ENCODE measurements at regions not wholly inside any gene's neighbourhood (a gene's known extent, or its start where the extent isn't known, plus 50 kb on each side); places are given as distances from the start of the nearest gene placed in this dataset.

DNA sequence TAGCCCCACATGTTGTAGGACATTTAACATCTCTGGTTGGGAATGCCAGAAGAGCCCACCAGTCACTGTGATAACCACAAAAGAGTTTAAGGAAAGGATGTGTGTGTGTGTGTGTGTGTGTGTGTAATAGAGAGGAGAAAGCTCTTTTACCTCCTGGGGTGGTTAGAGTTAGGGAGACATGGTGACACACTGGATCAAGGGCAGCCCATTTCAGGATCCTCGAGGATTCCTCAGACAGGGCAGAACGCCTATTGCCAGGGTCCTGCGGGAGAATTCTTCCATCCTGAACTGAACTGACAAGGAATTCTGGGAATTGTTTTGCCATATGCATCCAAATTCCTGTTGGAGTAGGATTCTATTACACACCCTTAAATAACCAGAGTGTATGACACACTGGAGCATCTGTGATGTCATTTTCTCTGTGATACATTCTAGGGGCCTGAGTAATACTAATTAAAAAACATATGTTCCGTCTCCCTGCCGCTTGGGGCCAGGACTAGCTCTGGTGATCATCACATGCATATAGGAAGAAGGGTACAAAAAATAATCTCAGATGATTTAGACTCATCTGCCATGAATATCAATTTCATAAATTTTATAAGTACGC is 156.4 kb upstream of the MMADHC start:
- no peaks in the 10 kb centered on the region for H3K9me3 Mint-ChIP-seq
- peaks cover 2% of the 10 kb centered on the region for H3K27me3 Mint-ChIP-seq
- H3K27ac Mint-ChIP-seq: no peak overlapping the region
- no peak overlapping the region for H3K4me3 Mint-ChIP-seq
- no peaks in the 10 kb centered on the region for H3K36me3 Mint-ChIP-seq
- no peaks in the 10 kb centered on the region for H3K4me1 Mint-ChIP-seq

- peaks cover 4% of the 10 kb centered on the region for H3K27me3 Mint-ChIP-seq
- H3K9me3 Mint-ChIP-seq: no peaks in the 10 kb centered on the region
- no peak overlapping the region for H3K27ac Mint-ChIP-seq
- no peak overlapping the region for H3K4me3 Mint-ChIP-seq
- no peaks in the 10 kb centered on the region for H3K4me1 Mint-ChIP-seq
- no peaks in the 10 kb centered on the region for H3K36me3 Mint-ChIP-seq
These were observed 154.1 kb upstream of the MMADHC start for GRCh38 chr2:149741646-149742045.

DNA sequence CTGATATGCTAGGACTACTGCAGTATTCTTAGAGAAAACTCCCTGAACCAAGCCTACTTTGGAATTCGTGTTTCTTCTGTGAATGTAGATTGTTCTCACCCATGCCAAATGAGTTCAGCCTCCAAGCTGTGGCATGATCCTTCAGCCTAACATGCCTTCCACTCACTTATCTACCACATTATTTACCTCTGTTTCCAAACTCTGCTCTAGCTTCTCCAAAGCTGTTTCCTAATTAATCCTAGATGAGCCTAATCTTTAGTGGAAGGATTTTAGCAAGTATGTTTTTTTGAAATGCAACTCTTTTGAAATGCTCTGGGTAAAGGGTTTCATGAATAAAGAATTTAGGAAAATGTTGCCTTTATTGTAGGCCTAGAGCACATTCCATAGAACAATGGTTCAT is 152.9 kb upstream of the MMADHC start:
- peaks cover 5% of the 10 kb centered on the region for H3K27me3 Mint-ChIP-seq

DNA sequence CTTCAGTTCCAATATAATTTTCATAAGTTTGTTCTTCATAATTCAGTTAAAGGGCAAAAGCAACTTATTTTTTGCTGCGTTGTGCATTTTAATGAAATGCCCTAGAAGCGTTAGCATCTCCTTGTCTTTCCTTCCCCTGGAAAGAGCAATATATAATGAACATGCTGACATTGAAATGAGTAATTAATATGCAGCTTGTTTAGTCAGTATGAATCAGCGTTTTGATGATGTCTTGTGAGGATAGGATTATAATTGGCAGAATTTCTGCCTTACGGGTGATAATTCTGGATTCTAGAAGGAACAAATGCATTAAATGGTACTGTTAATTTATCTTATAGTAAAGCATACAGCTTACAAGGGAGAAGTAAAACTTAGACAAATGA is 152.3 kb upstream of the MMADHC start:
- Mint-ChIP-seq H3K27ac (no peak overlapping the region), H3K4me3 (no peak overlapping the region), H3K4me1 (no peaks in the 10 kb centered on the region), H3K9me3 (no peaks in the 10 kb centered on the region), H3K27me3 (peaks cover 5% of the 10 kb centered on the region), H3K36me3 (no peaks in the 10 kb centered on the region)

More for the DNA sequence above, 152.9 kb upstream of the MMADHC start:
- H3K4me3 Mint-ChIP-seq: no peak overlapping the region
- no peak overlapping the region for H3K27ac Mint-ChIP-seq
- no peaks in the 10 kb centered on the region for H3K4me1 Mint-ChIP-seq
- no peaks in the 10 kb centered on the region for H3K36me3 Mint-ChIP-seq
- H3K9me3 Mint-ChIP-seq: no peaks in the 10 kb centered on the region

GRCh38 chr2:149739171-149739882 is 151.8 kb upstream of the MMADHC start:
- Mint-ChIP-seq H3K36me3 (no peaks in the 10 kb centered on the region), H3K27ac (no peak overlapping the region), H3K27me3 (peaks cover 5% of the 10 kb centered on the region), H3K4me1 (no peaks in the 10 kb centered on the region), H3K9me3 (no peaks in the 10 kb centered on the region), H3K4me3 (no peak overlapping the region)

DNA sequence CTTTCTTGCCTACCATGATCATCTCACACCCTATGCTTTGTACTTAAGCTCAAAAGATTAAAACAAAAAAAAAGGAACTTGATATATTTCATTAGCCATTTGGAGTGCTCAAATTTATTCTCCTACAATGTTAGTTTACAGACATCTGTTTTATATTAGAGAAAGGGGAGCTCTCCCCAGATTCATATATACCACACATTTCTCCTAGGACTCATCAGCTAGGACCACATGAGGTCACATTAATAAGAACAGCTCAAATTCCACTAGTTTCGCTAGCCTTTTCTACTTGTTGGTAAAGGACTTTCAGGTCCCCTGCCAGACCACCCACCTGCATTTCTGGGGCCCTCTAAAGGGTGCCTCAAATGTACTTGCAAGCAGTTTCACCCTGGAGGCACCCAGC is 151.2 kb upstream of the MMADHC start:
- no peak overlapping the region for H3K27ac Mint-ChIP-seq
- peaks cover 5% of the 10 kb centered on the region for H3K27me3 Mint-ChIP-seq
- no peak overlapping the region for H3K4me3 Mint-ChIP-seq
- H3K36me3 Mint-ChIP-seq: no peaks in the 10 kb centered on the region
- H3K9me3 Mint-ChIP-seq: no peaks in the 10 kb centered on the region
- H3K4me1 Mint-ChIP-seq: no peaks in the 10 kb centered on the region

DNA sequence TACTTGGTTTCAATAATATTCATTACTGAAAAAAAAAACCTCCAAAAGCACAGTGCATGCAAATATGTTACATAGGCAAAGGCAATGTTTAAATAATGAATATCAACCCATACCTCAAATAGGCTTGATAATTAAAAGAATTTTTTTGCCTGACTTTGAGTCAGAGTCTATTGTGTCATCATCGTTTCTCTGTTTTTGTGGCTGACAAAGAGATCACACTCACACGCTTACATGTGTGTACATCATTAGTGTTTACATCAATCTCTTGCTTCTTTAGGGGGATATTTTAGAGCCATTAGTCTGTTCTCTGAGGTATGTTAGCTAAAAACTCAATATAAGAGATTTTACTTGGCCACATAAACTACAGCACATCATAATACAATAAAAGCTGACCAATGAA is 150.3 kb upstream of the MMADHC start:
- H3K4me3 Mint-ChIP-seq: no peak overlapping the region
- no peak overlapping the region for H3K27ac Mint-ChIP-seq
- no peaks in the 10 kb centered on the region for H3K9me3 Mint-ChIP-seq

DNA sequence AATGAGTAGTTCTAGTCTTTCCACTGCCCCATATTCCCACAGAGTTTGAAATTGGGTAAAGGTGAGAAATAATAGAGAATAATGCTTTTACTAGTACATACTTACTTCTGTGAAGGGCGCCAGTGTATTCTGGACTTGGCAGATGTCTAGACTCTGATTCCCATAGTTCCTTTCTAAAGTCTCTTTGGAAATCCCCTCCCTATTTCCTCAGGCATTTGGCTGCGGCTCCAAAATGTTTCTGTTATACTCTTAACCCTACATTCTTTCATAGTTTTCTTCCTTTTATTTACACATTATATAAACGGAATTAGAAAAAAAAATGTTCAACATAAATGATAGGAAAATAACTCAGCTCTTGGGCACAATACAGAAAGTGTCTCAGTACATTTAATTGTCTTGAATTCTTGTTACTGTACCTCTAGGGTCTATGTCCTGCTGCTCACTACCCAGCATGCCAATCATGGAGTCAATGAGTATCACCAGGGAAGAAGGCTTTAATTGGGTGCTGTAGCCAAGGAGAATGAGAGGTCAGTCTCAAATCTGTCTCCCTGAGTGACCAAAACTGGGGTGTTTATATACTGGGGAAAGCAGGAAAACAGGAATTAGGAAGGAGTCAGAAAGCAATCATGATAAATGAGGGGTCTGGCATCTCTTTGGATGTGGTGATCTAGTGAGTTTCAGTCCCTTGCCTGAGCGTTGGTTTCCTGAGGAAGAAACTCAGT is 147.8 kb upstream of the MMADHC start:
- Mint-ChIP-seq H3K9me3 (no peaks in the 10 kb centered on the region), H3K27ac (no peak overlapping the region), H3K36me3 (no peaks in the 10 kb centered on the region), H3K27me3 (peaks cover 4% of the 10 kb centered on the region), H3K4me1 (no peaks in the 10 kb centered on the region), H3K4me3 (no peak overlapping the region)

More for the DNA sequence above, 150.3 kb upstream of the MMADHC start:
- H3K36me3 Mint-ChIP-seq: no peaks in the 10 kb centered on the region
- peaks cover 5% of the 10 kb centered on the region for H3K27me3 Mint-ChIP-seq
- H3K4me1 Mint-ChIP-seq: no peaks in the 10 kb centered on the region

DNA sequence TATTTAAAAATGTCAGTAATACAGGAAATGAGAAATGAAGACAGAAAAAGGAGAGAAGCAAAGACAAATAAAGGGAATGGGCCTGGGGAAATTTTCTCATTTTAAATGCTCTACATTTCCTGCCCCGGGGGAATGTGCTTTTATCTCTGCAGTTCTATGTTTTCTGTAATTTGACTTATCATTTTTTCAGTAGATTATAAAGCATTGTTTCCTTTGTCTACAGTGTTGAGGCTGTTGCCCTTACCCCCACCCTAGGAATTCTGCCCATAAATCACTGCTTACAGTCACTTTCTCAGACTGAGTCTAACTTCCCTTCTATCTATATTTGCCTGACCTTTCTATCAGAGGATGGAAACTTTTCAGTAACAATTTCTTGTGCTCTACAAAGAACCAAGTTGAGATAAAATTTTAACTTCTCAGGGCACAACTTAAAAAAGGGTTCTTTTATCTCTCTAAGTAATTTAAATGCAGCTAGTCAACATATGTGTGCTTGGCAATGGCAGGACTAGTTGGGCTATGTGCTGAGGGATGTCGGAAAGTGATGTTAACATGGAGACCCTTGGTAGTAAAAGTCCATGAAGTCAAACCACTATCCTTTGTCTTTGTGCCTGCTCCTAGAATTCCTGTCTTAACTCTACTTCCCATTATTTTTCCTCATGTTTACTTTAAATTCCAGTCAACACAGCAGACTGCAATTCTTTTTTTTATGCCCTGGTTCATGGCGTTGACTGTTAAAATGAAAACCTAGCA is 146.5 kb upstream of the MMADHC start:
- no peaks in the 10 kb centered on the region for H3K36me3 Mint-ChIP-seq
- no peak overlapping the region for H3K27ac Mint-ChIP-seq
- no peaks in the 10 kb centered on the region for H3K9me3 Mint-ChIP-seq
- no peaks in the 10 kb centered on the region for H3K4me1 Mint-ChIP-seq
- H3K4me3 Mint-ChIP-seq: no peak overlapping the region
- peaks cover 5% of the 10 kb centered on the region for H3K27me3 Mint-ChIP-seq

DNA sequence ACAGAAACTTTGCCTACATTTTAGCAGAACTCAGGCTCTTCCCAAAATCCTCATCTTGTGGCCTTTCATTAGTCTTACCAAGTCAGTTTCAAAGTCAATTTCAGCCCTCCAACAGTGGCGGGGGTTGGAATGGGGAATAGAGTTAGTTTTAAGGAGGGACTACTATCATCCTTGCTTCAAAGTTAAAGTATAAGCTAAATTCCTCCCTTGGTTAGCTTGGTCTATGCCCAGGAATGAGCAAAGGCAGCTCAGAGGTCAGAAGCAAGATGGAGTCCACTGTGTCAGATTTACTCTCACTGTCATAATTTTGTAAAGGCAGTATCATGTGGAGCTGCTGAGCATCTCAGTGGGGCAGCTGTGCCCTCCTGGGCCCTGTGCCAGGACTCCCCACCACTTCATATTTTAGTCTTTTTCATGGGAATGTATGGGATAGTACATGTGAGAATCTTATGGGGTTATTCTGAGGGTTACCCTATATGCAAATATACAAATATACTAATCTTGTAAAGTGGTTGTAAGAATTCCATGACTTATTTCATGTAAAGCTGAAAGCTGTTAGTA is 145.2 kb upstream of the MMADHC start:
- peaks cover 12% of the 10 kb centered on the region for H3K27me3 Mint-ChIP-seq
- H3K4me3 Mint-ChIP-seq: no peak overlapping the region
- no peak overlapping the region for H3K27ac Mint-ChIP-seq
- H3K4me1 Mint-ChIP-seq: no peaks in the 10 kb centered on the region
- H3K36me3 Mint-ChIP-seq: no peaks in the 10 kb centered on the region
- H3K9me3 Mint-ChIP-seq: no peaks in the 10 kb centered on the region

GRCh38 chr2:149732001-149732685 is 144.6 kb upstream of the MMADHC start:
- no peaks in the 10 kb centered on the region for H3K9me3 Mint-ChIP-seq
- H3K36me3 Mint-ChIP-seq: no peaks in the 10 kb centered on the region
- no peak overlapping the region for H3K4me3 Mint-ChIP-seq
- H3K27ac Mint-ChIP-seq: no peak overlapping the region
- no peaks in the 10 kb centered on the region for H3K4me1 Mint-ChIP-seq
- H3K27me3 Mint-ChIP-seq: peaks cover 12% of the 10 kb centered on the region

- no peak overlapping the region for H3K27ac Mint-ChIP-seq
- no peaks in the 10 kb centered on the region for H3K4me1 Mint-ChIP-seq
- no peak overlapping the region for H3K4me3 Mint-ChIP-seq
- peaks cover 9% of the 10 kb centered on the region for H3K27me3 Mint-ChIP-seq
- H3K9me3 Mint-ChIP-seq: no peaks in the 10 kb centered on the region
- no peaks in the 10 kb centered on the region for H3K36me3 Mint-ChIP-seq
These were observed 143.5 kb upstream of the MMADHC start for GRCh38 chr2:149731079-149731478.

DNA sequence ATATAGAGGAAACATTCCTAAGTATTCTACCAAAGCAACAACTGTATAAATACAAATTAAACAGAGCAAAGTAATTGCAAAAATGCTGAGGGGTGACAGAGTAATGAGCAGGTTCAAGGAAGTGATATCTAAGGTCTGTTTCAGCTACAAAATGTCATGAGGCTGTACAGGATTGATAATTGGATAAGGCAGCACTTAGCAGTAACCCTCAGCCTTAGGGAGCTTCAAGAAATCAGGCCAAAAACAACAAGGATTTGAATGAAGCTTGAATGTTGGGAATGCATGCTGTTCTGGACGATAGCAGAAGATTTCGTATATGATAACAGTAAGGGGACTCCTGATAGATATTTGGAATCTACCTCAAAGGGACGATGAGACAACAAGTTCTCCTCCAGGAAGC is 142.0 kb upstream of the MMADHC start:
- Mint-ChIP-seq H3K27me3 (peaks cover 16% of the 10 kb centered on the region), H3K9me3 (no peaks in the 10 kb centered on the region), H3K4me3 (no peak overlapping the region), H3K4me1 (no peaks in the 10 kb centered on the region), H3K36me3 (no peaks in the 10 kb centered on the region), H3K27ac (no peak overlapping the region)

- H3K27ac Mint-ChIP-seq: no peak overlapping the region
These were observed 140.4 kb upstream of the MMADHC start for GRCh38 chr2:149727927-149728326.

DNA sequence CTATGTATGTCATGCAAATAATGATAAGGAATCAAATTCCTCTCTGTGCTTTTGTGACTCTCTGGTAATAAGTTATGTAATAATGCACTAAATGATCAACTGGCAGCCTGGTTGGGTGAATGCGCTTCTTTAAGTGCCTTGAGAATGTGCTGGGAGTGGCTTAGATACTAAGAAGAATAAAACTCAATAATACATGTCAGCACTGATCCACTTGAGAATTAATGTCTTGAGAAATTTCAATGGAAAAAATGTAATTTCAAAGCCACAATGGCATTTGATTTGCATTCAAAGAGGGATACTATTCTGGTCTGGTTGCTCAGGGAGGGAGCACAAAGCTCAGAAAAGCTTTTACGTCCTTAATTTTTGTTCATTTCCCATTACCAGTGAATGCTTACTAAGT is 137.7 kb upstream of the MMADHC start:
- no peaks in the 10 kb centered on the region for H3K4me1 Mint-ChIP-seq
- H3K4me3 Mint-ChIP-seq: no peak overlapping the region
- H3K36me3 Mint-ChIP-seq: no peaks in the 10 kb centered on the region
- H3K9me3 Mint-ChIP-seq: no peaks in the 10 kb centered on the region
- peaks cover 14% of the 10 kb centered on the region for H3K27me3 Mint-ChIP-seq
- H3K27ac Mint-ChIP-seq: no peak overlapping the region

More at GRCh38 chr2:149727927-149728326, 140.4 kb upstream of the MMADHC start:
- Mint-ChIP-seq H3K27me3 (peaks cover 16% of the 10 kb centered on the region), H3K9me3 (no peaks in the 10 kb centered on the region), H3K4me3 (no peak overlapping the region), H3K36me3 (no peaks in the 10 kb centered on the region), H3K4me1 (no peaks in the 10 kb centered on the region)
